OCI-LY3 (cell line): ENCODE measurements at regions not wholly inside any gene's neighbourhood (a gene's known extent, or its start where the extent isn't known, plus 50 kb on each side); places are given as distances from the start of the nearest gene placed in this dataset.

Source experiments
- H2AFZ ChIP-seq: fragments of 200-600, 300-600 bp; shearing (Covaris generic); 2 replicates; pipeline ENCODE4 v1.6.0; 2014; ENCODE audit warnings: antibody characterized with exemption, low read depth, low read length
- H3K27ac ChIP-seq: fragments of 200-600, 300-600 bp; sonication (generic); 2 replicates; pipeline ENCODE4 v1.5.1; 2014; ENCODE audit warnings: mild to moderate bottlenecking, low read length, moderate library complexity, mixed read lengths
- H3K27me3 ChIP-seq: fragments of 200-600, 300-600 bp; sonication (generic); 2 replicates; pipeline ENCODE4 v1.6.1; 2014; ENCODE audit warnings: low read depth, low read length, mixed read lengths
- H3K36me3 ChIP-seq: fragments of 200-600, 300-600 bp; sonication (generic); replicated peaks from 2 replicates; pipeline ENCODE3; 2014; ENCODE audit warnings: low read depth, low read length, mixed read lengths
- H3K4me1 ChIP-seq: fragments of 300-600, 200-600 bp; sonication (generic); 2 replicates; pipeline ENCODE4 v1.6.1; 2014; ENCODE audit warnings: low read length, mixed read lengths
- H3K4me2 ChIP-seq: fragments of 200-600, 300-600 bp; sonication (generic); 2 replicates; pipeline ENCODE4 v1.6.1; 2014; ENCODE audit warnings: low read length, mixed read lengths
- H3K4me3 ChIP-seq: fragments of 300-600, 200-600 bp; sonication (generic); 2 replicates; pipeline ENCODE4 v1.5.1; 2014; ENCODE audit warnings: antibody characterized with exemption, mild to moderate bottlenecking, low read length, moderate library complexity
- H3K79me2 ChIP-seq: fragments of 300-600, 200-600 bp; shearing (Covaris generic); 2 replicates; pipeline ENCODE4 v1.6.1; 2014; ENCODE audit warnings: mild to moderate bottlenecking, low read length, mixed read lengths
- H3K9ac ChIP-seq: fragments of 300-600, 200-600 bp; shearing (Covaris generic); 2 replicates; pipeline ENCODE4 v1.6.0; 2014; ENCODE audit warnings: mild to moderate bottlenecking, low read length, moderate library complexity
- H3K9me3 ChIP-seq: fragments of 200-600, 300-600 bp; shearing (Covaris generic); 2 replicates; pipeline ENCODE4 v1.6.1; 2014; ENCODE audit warnings: low read length, mixed read lengths; ENCODE audit not compliant: insufficient read depth
- H4K20me1 ChIP-seq: fragments of 200-600, 300-600 bp; sonication (generic); 2 replicates; pipeline ENCODE4 v1.6.1; 2016; ENCODE audit warnings: low read length, mixed read lengths; ENCODE audit not compliant: insufficient read depth
- EZH2phosphoT487 ChIP-seq: fragments of 200-600 bp; shearing (Covaris generic); IDR thresholded peaks from 2 replicates; pipeline ENCODE4 v1.6.1; 2018; ENCODE audit warnings: antibody characterized with exemption, mixed run types, low read depth
- TF ChIP-seq, protein P1 (sequence below): fragments of 200-600, 300-600 bp; sonication (generic); IDR thresholded peaks from 2 replicates; pipeline ENCODE4 v1.5.1; 2014; ENCODE audit warnings: antibody characterized with exemption, low read length, low read depth

GRCh38 chr6:113412589-113413357, 444.4 kb upstream of the MARCKS start:
- Histone ChIP-seq H4K20me1 (no peaks in the 10 kb centered on the region), H3K27me3 (no peaks in the 10 kb centered on the region), H3K27ac (no peak overlapping the region), H3K79me2 (no peaks in the 10 kb centered on the region), H3K4me1 (no peaks in the 10 kb centered on the region; the same call in 1 of the 2 replicates), H3K4me2 (no peak overlapping the region), H3K9ac (no peak overlapping the region), H3K36me3 (no peaks in the 10 kb centered on the region), H3K9me3 (no peaks in the 10 kb centered on the region), H3K4me3 (no peak overlapping the region), H2AFZ (no peak overlapping the region)
- TF ChIP-seq, protein P1, sequence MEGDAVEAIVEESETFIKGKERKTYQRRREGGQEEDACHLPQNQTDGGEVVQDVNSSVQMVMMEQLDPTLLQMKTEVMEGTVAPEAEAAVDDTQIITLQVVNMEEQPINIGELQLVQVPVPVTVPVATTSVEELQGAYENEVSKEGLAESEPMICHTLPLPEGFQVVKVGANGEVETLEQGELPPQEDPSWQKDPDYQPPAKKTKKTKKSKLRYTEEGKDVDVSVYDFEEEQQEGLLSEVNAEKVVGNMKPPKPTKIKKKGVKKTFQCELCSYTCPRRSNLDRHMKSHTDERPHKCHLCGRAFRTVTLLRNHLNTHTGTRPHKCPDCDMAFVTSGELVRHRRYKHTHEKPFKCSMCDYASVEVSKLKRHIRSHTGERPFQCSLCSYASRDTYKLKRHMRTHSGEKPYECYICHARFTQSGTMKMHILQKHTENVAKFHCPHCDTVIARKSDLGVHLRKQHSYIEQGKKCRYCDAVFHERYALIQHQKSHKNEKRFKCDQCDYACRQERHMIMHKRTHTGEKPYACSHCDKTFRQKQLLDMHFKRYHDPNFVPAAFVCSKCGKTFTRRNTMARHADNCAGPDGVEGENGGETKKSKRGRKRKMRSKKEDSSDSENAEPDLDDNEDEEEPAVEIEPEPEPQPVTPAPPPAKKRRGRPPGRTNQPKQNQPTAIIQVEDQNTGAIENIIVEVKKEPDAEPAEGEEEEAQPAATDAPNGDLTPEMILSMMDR: no peak
- no peak for TF ChIP-seq EZH2phosphoT487

DNA sequence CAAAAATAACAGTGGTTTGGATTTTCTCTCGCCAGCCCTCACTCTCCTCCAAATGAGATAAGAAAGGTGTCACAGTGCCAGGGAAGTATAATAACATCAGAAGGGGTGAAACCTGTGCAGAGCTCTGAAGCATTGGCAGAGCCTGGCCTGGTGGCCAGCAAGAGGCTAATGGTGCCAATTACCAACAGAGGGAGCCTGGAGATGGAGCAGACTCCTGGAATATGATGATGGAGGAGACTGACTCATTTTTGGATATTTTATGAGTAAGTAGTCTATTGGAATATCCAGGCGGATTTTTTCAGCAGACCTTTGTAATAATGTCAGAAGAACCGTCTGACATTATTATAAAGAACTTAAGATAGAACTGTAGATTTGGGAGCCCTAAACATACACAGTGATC, 442.6 kb upstream of the MARCKS start:
- Histone ChIP-seq H3K4me1 (no peaks in the 10 kb centered on the region; the same call in 1 of the 2 replicates), H2AFZ (no peak overlapping the region), H3K9ac (no peak overlapping the region), H3K79me2 (no peaks in the 10 kb centered on the region), H4K20me1 (no peaks in the 10 kb centered on the region), H3K36me3 (no peaks in the 10 kb centered on the region), H3K27ac (no peak overlapping the region), H3K4me2 (no peak overlapping the region), H3K4me3 (no peak overlapping the region), H3K27me3 (no peaks in the 10 kb centered on the region), H3K9me3 (no peaks in the 10 kb centered on the region)
- TF ChIP-seq EZH2phosphoT487: no peak
- TF ChIP-seq, protein P1: peak; percentile 14; the same call in 1 of the 2 replicates

DNA sequence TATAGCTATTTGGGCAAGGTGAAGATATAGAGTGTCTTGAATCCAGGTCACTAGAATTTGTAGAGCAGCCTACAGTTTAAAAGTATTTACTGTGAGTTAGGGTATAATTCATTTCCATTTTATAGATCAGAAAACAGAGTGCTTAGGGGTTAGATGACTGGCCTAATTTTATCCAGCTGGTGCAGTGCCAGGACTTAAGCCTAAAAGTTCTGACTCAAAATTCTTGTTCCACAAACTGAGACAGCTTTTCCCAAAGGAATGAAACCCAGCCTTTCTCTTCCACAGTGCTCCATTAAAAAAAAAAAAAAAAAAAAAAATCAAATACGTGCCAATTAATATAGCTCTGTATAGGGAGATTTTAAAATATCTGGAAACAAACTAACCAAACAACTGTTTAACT, 441.0 kb upstream of the MARCKS start:
- Histone ChIP-seq H3K27me3 (no peaks in the 10 kb centered on the region), H3K79me2 (no peaks in the 10 kb centered on the region), H4K20me1 (no peaks in the 10 kb centered on the region), H3K4me2 (no peak overlapping the region), H3K4me3 (no peak overlapping the region), H2AFZ (no peak overlapping the region), H3K36me3 (no peaks in the 10 kb centered on the region), H3K9ac (no peak overlapping the region), H3K9me3 (no peaks in the 10 kb centered on the region), H3K4me1 (no peaks in the 10 kb centered on the region; the same call in 1 of the 2 replicates), H3K27ac (no peak overlapping the region)
- TF ChIP-seq EZH2phosphoT487: no peak
- TF ChIP-seq, protein P1: no peak

DNA sequence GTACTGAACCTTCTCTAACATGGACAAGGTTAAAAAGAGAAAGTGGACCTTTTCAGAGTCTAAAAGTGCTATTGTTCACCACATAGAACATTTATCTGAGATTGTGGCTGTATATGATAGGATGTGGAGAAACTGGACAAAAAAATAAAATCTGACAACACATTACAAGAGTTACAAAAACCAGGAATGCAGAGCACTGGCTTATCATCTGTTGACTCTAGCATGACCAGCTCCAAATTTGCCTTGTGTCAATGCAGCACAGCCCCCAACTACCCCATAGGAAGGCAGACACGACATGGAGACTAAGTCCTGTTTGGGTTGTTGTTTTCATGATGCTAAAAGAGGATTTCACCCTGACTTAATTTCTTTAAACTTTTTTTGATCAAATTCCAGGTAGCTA, 436.9 kb upstream of the MARCKS start:
- Histone ChIP-seq H4K20me1 (no peaks in the 10 kb centered on the region), H3K4me2 (no peak overlapping the region), H3K4me3 (no peak overlapping the region), H2AFZ (no peak overlapping the region), H3K27ac (no peak overlapping the region), H3K27me3 (no peaks in the 10 kb centered on the region), H3K9ac (no peak overlapping the region), H3K36me3 (no peaks in the 10 kb centered on the region), H3K4me1 (no peaks in the 10 kb centered on the region), H3K9me3 (no peaks in the 10 kb centered on the region), H3K79me2 (no peaks in the 10 kb centered on the region)
- TF ChIP-seq, protein P1: no peak
- no peak for TF ChIP-seq EZH2phosphoT487
